HG03095 (cell line): ENCODE measurements at regions not wholly inside any gene's neighbourhood (a gene's known extent, or its start where the extent isn't known, plus 50 kb on each side); places are given as distances from the start of the nearest gene placed in this dataset.
"Not testable (repeated sequence)": the region's sequence is repeated elsewhere in the genome, so short reads cannot be mapped to it uniquely, and the experiment has no call there.

ENCODE experiments used
- ATAC-seq: cut with Tn5 transposase; IDR thresholded peaks from one replicate; pipeline ENCODE4 v1.9.1; 2021; ENCODE audit warnings: moderate library complexity; ENCODE audit not compliant: unreplicated experiment

DNA sequence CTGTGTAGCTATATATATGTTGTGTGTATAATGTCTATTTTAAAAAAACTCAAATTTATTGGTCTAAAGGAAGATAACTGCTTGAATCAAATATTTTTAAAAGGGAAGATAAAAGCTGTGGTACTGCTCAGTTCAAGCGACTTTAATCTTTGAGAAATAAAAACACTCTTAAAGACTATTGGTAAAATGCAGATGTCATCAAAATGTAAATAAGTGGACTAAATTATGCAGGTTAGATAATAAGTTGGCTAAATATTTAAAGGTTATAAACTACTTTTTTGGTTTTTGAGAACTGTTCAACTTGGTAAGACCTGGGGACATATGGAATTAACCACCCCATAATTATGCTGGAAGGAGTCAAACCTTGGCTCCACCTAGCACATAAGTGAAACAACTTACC, 144.7 kb upstream of the ITM2A start:
- no peak for ATAC-seq

GRCh38 chrX:79506001-79506400, 138.9 kb upstream of the ITM2A start:
- ATAC-seq, result no peak

DNA sequence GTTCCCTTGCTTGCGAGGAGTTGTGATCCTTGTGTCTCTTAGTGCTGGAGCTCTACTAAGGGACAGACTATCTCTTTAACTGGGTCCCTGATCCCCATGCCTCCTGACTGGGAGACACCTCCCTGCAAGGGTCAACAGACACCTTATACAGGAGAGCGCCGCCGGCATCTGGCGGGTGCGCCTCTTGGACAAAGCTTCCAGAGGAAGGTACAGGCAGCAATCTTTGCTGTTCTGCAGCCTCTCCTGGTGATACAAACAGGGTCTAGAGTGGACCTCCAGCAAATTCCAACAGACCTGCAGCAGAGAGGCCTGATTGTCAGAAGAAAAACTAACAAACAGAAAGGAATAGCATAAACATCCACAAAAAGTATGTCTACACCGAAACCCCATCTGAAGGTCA, 115.6 kb upstream of the ITM2A start:
- no peak for ATAC-seq

GRCh38 chrX:79477691-79478090, 110.6 kb upstream of the ITM2A start:
- no peak for ATAC-seq

DNA sequence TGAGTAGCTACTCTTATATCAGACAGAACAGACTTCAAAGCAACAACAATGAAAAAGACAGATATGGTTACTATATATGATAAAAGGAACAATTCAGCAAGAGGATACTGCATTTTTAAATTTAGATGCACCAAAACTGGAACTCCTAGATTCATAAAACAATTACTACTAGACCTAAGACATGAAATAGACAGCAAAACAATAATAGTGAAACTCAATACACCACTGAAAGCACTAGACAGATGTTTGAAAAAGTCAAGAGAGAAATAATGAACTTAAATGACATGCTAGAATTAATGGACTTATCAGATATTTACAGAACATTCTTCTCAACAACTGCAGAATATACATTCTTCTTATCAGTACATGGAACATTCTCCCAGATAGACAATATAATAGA, 99.5 kb upstream of the ITM2A start:
- ATAC-seq, result no peak

GRCh38 chrX:79462458-79462857, 95.3 kb upstream of the ITM2A start:
- no peak for ATAC-seq

GRCh38 chrX:79456593-79456992, 89.5 kb upstream of the ITM2A start:
- not testable (repeated sequence) for ATAC-seq

- no peak for ATAC-seq
Observed at GRCh38 chrX:79452881-79453280, 85.7 kb upstream of the ITM2A start.

DNA sequence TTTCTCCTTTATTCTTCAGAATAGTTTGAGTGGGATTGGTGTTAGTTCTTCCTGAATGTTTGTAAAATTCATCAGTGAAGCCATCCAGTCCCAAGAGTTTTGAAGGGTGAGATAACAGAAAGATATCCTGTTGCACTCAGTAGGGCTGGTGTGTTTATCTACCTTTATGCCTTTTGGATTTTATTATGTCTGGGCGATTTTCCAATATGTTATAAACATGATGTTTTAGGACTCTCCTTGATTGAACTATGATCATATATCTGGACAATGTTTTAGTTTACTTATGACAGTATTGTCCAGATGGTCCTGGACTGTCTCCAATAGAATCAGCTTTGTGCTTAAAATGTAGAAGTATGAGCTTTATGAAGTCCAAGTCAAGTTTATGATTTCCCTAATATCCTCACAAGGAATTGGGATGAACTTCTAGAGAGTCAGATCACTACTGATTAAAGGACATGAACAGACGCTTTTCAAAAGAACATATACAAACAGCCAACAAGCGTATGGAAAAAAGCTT, 77.6 kb upstream of the ITM2A start:
- no peak for ATAC-seq

GRCh38 chrX:79443121-79443520, 76.0 kb upstream of the ITM2A start:
- ATAC-seq, result no peak

DNA sequence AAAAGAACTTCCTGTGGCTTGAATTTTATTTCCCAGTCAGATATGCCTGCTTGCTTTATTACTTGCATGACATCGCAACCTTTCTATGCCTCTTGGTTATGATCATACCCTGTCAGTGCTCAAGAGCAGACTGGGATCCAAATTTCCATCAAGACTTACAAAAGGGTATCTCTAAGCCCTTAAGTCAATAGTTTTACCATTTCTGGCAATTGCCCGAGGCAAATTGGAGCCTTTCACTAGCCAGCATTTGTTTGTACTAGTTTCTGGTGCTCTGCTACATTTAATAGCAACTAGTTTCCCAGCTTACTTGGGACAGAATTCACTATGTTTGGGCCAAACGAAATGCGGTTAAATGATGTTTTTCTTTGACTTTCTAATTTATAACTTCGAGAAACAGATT, 73.2 kb upstream of the ITM2A start:
- ATAC-seq, result no peak
